Keratinocyte (primary cell): ENCODE measurements at regions not wholly inside any gene's neighbourhood (a gene's known extent, or its start where the extent isn't known, plus 50 kb on each side); places are given as distances from the start of the nearest gene placed in this dataset.

Experiments
- DNase-seq: peaks from one replicate; pipeline ENCODE4 v3.0.0-alpha.2; 2011; ENCODE audit warnings: low read depth, missing footprints, low spot score
- FAIRE-seq: peaks from 2 replicates; lab custom pipeline; 2011; peaks lifted over from hg19 to GRCh38; lab: Jason Lieb, UNC
- H2AFZ ChIP-seq: 2 replicates; pipeline ENCODE4 v1.6.0; 2012; ENCODE audit warnings: low read length, control low read depth, inconsistent platforms; ENCODE audit not compliant: control insufficient read depth
- H3K27ac ChIP-seq: 2 replicates; pipeline ENCODE4 v1.5.1; 2011; ENCODE audit warnings: low read length; ENCODE audit not compliant: control insufficient read depth, insufficient read depth
- H3K27me3 ChIP-seq: 3 replicates; pipeline ENCODE4 v1.6.0; 2011; ENCODE audit warnings: low read length; ENCODE audit not compliant: control insufficient read depth, insufficient read depth; ENCODE audit errors: extremely low read depth
- H3K36me3 ChIP-seq, 2 experiments: 2 replicates in 1 of 2; 3 replicates in 1 of 2; pipeline ENCODE4 v1.5.1; 2011; ENCODE audit warnings: low read length in 2 of 2, mild to moderate bottlenecking in 1 of 2; ENCODE audit not compliant: control insufficient read depth in 2 of 2, insufficient read depth in 2 of 2; ENCODE audit errors: extremely low read depth in 1 of 2
- H3K4me1 ChIP-seq: 3 replicates; pipeline ENCODE4 v1.5.1; 2011; ENCODE audit warnings: low read length; ENCODE audit not compliant: control insufficient read depth, insufficient read depth; ENCODE audit errors: extremely low read depth
- H3K4me2 ChIP-seq: 3 replicates; pipeline ENCODE4 v1.6.0; 2011; ENCODE audit warnings: low read depth, low read length; ENCODE audit not compliant: control insufficient read depth, insufficient read depth; ENCODE audit errors: extremely low read depth
- H3K4me3 ChIP-seq, 3 experiments: fragments of 200-600 bp in 1 of 3; sonication (generic) in 1 of 3; 2 replicates in 2 of 3; 3 replicates in 1 of 3; pipeline ENCODE4 v1.5.1; 2011 to 2016; ENCODE audit warnings: low read length in 3 of 3, mild to moderate bottlenecking in 3 of 3, control low read depth in 2 of 3, inconsistent platforms in 1 of 3, low read depth in 1 of 3, mixed read lengths in 1 of 3, mixed run types in 1 of 3, moderate library complexity in 1 of 3; ENCODE audit not compliant: control insufficient read depth in 2 of 3, insufficient read depth in 2 of 3; ENCODE audit errors: extremely low read depth in 1 of 3
- H3K79me2 ChIP-seq: 2 replicates; pipeline ENCODE4 v1.6.0; 2012; ENCODE audit warnings: low read length; ENCODE audit not compliant: control insufficient read depth, insufficient read depth
- H3K9ac ChIP-seq: 3 replicates; pipeline ENCODE4 v1.6.0; 2011; ENCODE audit warnings: low read length; ENCODE audit not compliant: control insufficient read depth, insufficient read depth; ENCODE audit errors: extremely low read depth
- H3K9me1 ChIP-seq: 3 replicates; pipeline ENCODE4 v1.6.0; 2011; ENCODE audit warnings: low read length; ENCODE audit not compliant: control insufficient read depth, insufficient read depth; ENCODE audit errors: extremely low read depth
- H3K9me3 ChIP-seq: 2 replicates; pipeline ENCODE4 v1.5.1; 2012; ENCODE audit warnings: low read depth, low read length; ENCODE audit not compliant: control insufficient read depth
- H4K20me1 ChIP-seq: 3 replicates; pipeline ENCODE4 v1.6.0; 2011; ENCODE audit warnings: low read length; ENCODE audit not compliant: control insufficient read depth, insufficient read depth; ENCODE audit errors: extremely low read depth
- CTCF ChIP-seq, 3 experiments: IDR thresholded peaks in 1 of 3; conservative IDR thresholded peaks in 1 of 3; optimal IDR thresholded peaks in 1 of 3; 2 replicates in 2 of 3; 3 replicates in 1 of 3; pipeline versions ENCODE3 to v1.5.1; 2011; ENCODE audit warnings: low read length in 3 of 3, mild to moderate bottlenecking in 3 of 3, moderate library complexity in 2 of 3, control low read depth in 1 of 3, inconsistent platforms in 1 of 3; ENCODE audit not compliant: insufficient read depth in 2 of 3; ENCODE audit errors: extremely low read depth in 1 of 3
- EZH2 ChIP-seq: IDR thresholded peaks from one replicate; pipeline ENCODE4 v1.6.1; 2012; ENCODE audit warnings: inconsistent platforms, mild to moderate bottlenecking, low read length, moderate library complexity
- dilution Hi-C: fragments of 300-500 bp; cut with MboI; formaldehyde crosslinking; loops from one replicate; pipeline ENCODE4 v1.7.0; 2020; ENCODE audit warnings: low sequenced_read_pairs; ENCODE audit not compliant: extremely low pct_ligation_motif_present

GRCh38 chr6:146890644-146891434 is 292.1 kb downstream of the ADGB start:
- Histone ChIP-seq H3K9me1 (no peaks in the 10 kb centered on the region), H3K9me3 (no peaks in the 10 kb centered on the region), H3K4me1 (no peaks in the 10 kb centered on the region), H2AFZ (no peak overlapping the region), H3K4me3 (no peak overlapping the region), H3K36me3 (no peaks in the 10 kb centered on the region), H3K27me3 (no peaks in the 10 kb centered on the region), H3K4me2 (no peak overlapping the region), H3K9ac (no peak overlapping the region), H3K79me2 (no peaks in the 10 kb centered on the region), H3K27ac (no peak overlapping the region), H4K20me1 (no peaks in the 10 kb centered on the region)
- DNase-seq (no peak), FAIRE-seq (no peak)
- TF ChIP-seq CTCF (optimal IDR thresholded peaks at IDR 0.05 in 1 of 3, IDR thresholded peaks at IDR 0.05 in 1 of 3, conservative IDR thresholded peaks at IDR 0.05 in 1 of 3; ENCODE audit: extremely low read depth in 1 of 3, insufficient read depth in 2 of 3, low read length in 3 of 3) (peak in 2 of 3 experiments; percentile 21 to 32), EZH2 (no peak)
- dilution Hi-C loops = no loop called here

GRCh38 chr6:146891615-146892265 is 293.0 kb downstream of the ADGB start:
- Histone ChIP-seq H3K27me3 (no peaks in the 10 kb centered on the region), H3K4me3 (no peak overlapping the region), H3K36me3 (no peaks in the 10 kb centered on the region), H3K4me2 (no peak overlapping the region), H2AFZ (no peak overlapping the region), H3K4me1 (no peaks in the 10 kb centered on the region), H3K9me1 (no peaks in the 10 kb centered on the region), H3K79me2 (no peaks in the 10 kb centered on the region), H3K27ac (no peak overlapping the region), H3K9ac (no peak overlapping the region), H3K9me3 (no peaks in the 10 kb centered on the region), H4K20me1 (no peaks in the 10 kb centered on the region)
- TF ChIP-seq CTCF (optimal IDR thresholded peaks at IDR 0.05 in 1 of 3, IDR thresholded peaks at IDR 0.05 in 1 of 3, conservative IDR thresholded peaks at IDR 0.05 in 1 of 3; ENCODE audit: extremely low read depth in 1 of 3, insufficient read depth in 2 of 3, low read length in 3 of 3) (no peak), EZH2 (no peak)
- DNase-seq (no peak), FAIRE-seq (no peak)
- dilution Hi-C loops = no loop called here
